HG03175 (cell line): ENCODE measurements at regions not wholly inside any gene's neighbourhood (a gene's known extent, or its start where the extent isn't known, plus 50 kb on each side); places are given as distances from the start of the nearest gene placed in this dataset.

Experiments used
- ATAC-seq: cut with Tn5 transposase; IDR thresholded peaks from one replicate; pipeline ENCODE4 v1.9.1; 2021; ENCODE audit warnings: mild to moderate bottlenecking, moderate library complexity; ENCODE audit not compliant: unreplicated experiment

GRCh38 chr1:48057249-48057648, 60.1 kb upstream of the TRABD2B start:
- no peak for ATAC-seq

- ATAC-seq: no peak
Observed at GRCh38 chr1:48055876-48056764, 58.9 kb upstream of the TRABD2B start.

- no peak for ATAC-seq
Observed at GRCh38 chr1:48054232-48054631, 57.0 kb upstream of the TRABD2B start.

GRCh38 chr1:48052923-48053291, 55.7 kb upstream of the TRABD2B start:
- ATAC-seq: no peak

GRCh38 chr1:48051466-48052126, 54.4 kb upstream of the TRABD2B start:
- no peak for ATAC-seq

- no peak for ATAC-seq
Observed at GRCh38 chr1:48049823-48050535, 52.8 kb upstream of the TRABD2B start.

GRCh38 chr1:48048980-48049379, 51.8 kb upstream of the TRABD2B start:
- ATAC-seq: no peak

GRCh38 chr1:48048064-48048463, 50.9 kb upstream of the TRABD2B start:
- ATAC-seq: no peak

GRCh38 chr1:48047116-48047515, 49.9 kb upstream of the TRABD2B start:
- ATAC-seq: no peak
